DOHH2 (cell line): ENCODE measurements at regions not wholly inside any gene's neighbourhood (a gene's known extent, or its start where the extent isn't known, plus 50 kb on each side); places are given as distances from the start of the nearest gene placed in this dataset.

Experiments used
- H3F3A ChIP-seq: fragments of 200-600 bp; sonication (generic), shearing (Covaris generic); 2 replicates; pipeline ENCODE4 v1.6.0; 2016; ENCODE audit warnings: antibody characterized with exemption, mild to moderate bottlenecking; ENCODE audit not compliant: control insufficient read depth, insufficient read depth
- H3K27ac ChIP-seq: fragments of 200-600 bp; sonication (generic); 2 replicates; pipeline ENCODE4 v1.5.1; 2014; ENCODE audit warnings: low read depth, mild to moderate bottlenecking, low read length, moderate library complexity
- H3K27me3 ChIP-seq: fragments of 200-600 bp; sonication (generic); 2 replicates; pipeline ENCODE4 v1.6.1; 2014; ENCODE audit warnings: mild to moderate bottlenecking, low read length, mixed read lengths; ENCODE audit not compliant: control insufficient read depth
- H3K36me3 ChIP-seq: fragments of 200-600 bp; sonication (generic); 2 replicates; pipeline ENCODE4 v1.6.1; 2014; ENCODE audit warnings: mild to moderate bottlenecking, low read length, moderate library complexity, mixed read lengths; ENCODE audit not compliant: control insufficient read depth
- H3K4me1 ChIP-seq: fragments of 200-600 bp; sonication (generic); 2 replicates; pipeline ENCODE4 v1.6.1; 2014; ENCODE audit warnings: mild to moderate bottlenecking, low read length, mixed read lengths; ENCODE audit not compliant: control insufficient read depth
- H3K4me2 ChIP-seq: fragments of 200-600 bp; sonication (generic); 2 replicates; pipeline ENCODE4 v1.6.0; 2014; ENCODE audit warnings: mild to moderate bottlenecking, low read length, moderate library complexity
- H3K4me3 ChIP-seq: fragments of 200-600 bp; sonication (generic); 2 replicates; pipeline ENCODE4 v1.5.1; 2014; ENCODE audit warnings: mild to moderate bottlenecking, low read length, mixed read lengths
- H3K79me2 ChIP-seq: fragments of 200-600 bp; sonication (generic); 2 replicates; pipeline ENCODE4 v1.6.1; 2014; ENCODE audit warnings: mild to moderate bottlenecking, low read length, mixed read lengths; ENCODE audit not compliant: control insufficient read depth
- H3K9me2 ChIP-seq: fragments of 200-600 bp; sonication (generic); replicated peaks from 2 replicates; pipeline ENCODE4 v1.6.1; 2014; ENCODE audit warnings: mild to moderate bottlenecking, low read length, mixed read lengths; ENCODE audit not compliant: control insufficient read depth
- H3K9me3 ChIP-seq: fragments of 200-600 bp; sonication (generic); 2 replicates; pipeline ENCODE4 v1.6.1; 2014; ENCODE audit warnings: antibody characterized with exemption, low read length, mixed read lengths; ENCODE audit not compliant: control insufficient read depth, insufficient read depth
- H4K20me1 ChIP-seq: fragments of 200-600 bp; sonication (generic); 2 replicates; pipeline ENCODE4 v1.6.0; 2014; ENCODE audit warnings: low read depth, mild to moderate bottlenecking, antibody characterized with exemption, low read length, moderate library complexity; ENCODE audit not compliant: control insufficient read depth, insufficient read depth
- EZH2phosphoT487 ChIP-seq: fragments of 200-600 bp; sonication (generic); IDR thresholded peaks from 2 replicates; pipeline ENCODE4 v1.6.1; 2017; ENCODE audit warnings: borderline replicate concordance, mild to moderate bottlenecking, antibody characterized with exemption, low read length, moderate library complexity, mixed read lengths
- TF ChIP-seq, protein P1 (sequence below): fragments of 200-600 bp; sonication (generic); IDR thresholded peaks from one replicate; pipeline ENCODE4 v1.5.1; 2014; ENCODE audit warnings: antibody characterized with exemption, mild to moderate bottlenecking, low read depth, low read length; ENCODE audit not compliant: poor library complexity, severe bottlenecking

DNA sequence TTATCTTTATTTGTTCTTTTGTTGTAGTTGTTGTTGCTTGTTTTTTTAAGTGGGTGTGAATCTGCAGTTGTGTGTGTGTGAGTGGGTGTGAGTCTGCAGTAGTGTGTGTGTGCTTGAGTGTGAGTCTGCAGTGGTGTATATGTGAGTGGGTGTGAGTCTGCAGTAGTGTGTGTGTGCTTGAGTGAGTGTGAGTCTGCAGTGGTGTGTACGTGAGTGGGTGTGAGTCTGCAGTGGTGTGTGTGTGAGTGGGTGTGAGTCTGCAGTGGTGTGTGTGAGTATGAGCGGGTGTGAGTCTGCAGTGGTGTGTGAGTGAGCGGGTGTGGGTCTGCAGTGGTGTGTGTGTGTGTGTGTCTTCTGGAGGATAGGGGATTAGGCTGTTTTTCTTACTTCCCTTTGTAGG, 1186.8 kb upstream of the SEL1L start:
- Histone ChIP-seq H3K27ac (no peak overlapping the region), H3K4me2 (no peak overlapping the region)
- TF ChIP-seq EZH2phosphoT487 = no peak
- TF ChIP-seq, protein P1, sequence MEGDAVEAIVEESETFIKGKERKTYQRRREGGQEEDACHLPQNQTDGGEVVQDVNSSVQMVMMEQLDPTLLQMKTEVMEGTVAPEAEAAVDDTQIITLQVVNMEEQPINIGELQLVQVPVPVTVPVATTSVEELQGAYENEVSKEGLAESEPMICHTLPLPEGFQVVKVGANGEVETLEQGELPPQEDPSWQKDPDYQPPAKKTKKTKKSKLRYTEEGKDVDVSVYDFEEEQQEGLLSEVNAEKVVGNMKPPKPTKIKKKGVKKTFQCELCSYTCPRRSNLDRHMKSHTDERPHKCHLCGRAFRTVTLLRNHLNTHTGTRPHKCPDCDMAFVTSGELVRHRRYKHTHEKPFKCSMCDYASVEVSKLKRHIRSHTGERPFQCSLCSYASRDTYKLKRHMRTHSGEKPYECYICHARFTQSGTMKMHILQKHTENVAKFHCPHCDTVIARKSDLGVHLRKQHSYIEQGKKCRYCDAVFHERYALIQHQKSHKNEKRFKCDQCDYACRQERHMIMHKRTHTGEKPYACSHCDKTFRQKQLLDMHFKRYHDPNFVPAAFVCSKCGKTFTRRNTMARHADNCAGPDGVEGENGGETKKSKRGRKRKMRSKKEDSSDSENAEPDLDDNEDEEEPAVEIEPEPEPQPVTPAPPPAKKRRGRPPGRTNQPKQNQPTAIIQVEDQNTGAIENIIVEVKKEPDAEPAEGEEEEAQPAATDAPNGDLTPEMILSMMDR = no peak

DNA sequence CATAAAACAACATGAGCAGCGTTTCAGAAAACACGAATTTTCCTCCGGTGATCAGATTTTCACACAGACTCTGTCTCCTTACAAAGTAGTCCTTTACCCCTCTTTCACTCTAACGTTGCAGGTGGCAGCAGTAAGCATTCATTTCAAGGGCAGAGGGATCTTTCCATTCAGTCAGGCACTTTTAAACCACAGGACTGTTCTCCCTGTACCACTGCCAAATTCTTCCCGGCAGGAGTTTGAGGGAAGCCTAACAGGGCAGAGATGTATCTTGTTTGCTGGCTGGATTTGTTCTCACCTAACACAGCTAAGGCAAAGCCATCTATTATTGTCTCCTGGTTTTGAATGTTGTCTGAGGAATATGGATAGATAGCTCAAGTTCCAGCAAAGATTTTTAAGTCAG, 1187.3 kb upstream of the SEL1L start:
- no peak for TF ChIP-seq EZH2phosphoT487
- TF ChIP-seq, protein P1 = no peak
- Histone ChIP-seq H3K4me3 (no peak overlapping the region), H3K4me2 (no peak overlapping the region), H3K9me2 (no peaks in the 10 kb centered on the region), H3K27ac (no peak overlapping the region), H3K36me3 (no peaks in the 10 kb centered on the region), H3K27me3 (no peaks in the 10 kb centered on the region), H3F3A (no peaks in the 10 kb centered on the region), H3K79me2 (no peaks in the 10 kb centered on the region), H3K9me3 (0 out of 2 replicates have a peak, but pooled peaks cover 3% of the 10 kb centered on the region), H3K4me1 (no peaks in the 10 kb centered on the region), H4K20me1 (no peaks in the 10 kb centered on the region)

More for the DNA sequence above, 1186.8 kb upstream of the SEL1L start:
- Histone ChIP-seq H3K4me3 (no peak overlapping the region), H3K79me2 (no peaks in the 10 kb centered on the region), H3K4me1 (no peaks in the 10 kb centered on the region), H3K9me3 (0 out of 2 replicates have a peak, but pooled peaks cover 3% of the 10 kb centered on the region), H3K36me3 (no peaks in the 10 kb centered on the region), H3F3A (no peaks in the 10 kb centered on the region), H3K27me3 (no peaks in the 10 kb centered on the region), H4K20me1 (no peaks in the 10 kb centered on the region), H3K9me2 (no peaks in the 10 kb centered on the region)

DNA sequence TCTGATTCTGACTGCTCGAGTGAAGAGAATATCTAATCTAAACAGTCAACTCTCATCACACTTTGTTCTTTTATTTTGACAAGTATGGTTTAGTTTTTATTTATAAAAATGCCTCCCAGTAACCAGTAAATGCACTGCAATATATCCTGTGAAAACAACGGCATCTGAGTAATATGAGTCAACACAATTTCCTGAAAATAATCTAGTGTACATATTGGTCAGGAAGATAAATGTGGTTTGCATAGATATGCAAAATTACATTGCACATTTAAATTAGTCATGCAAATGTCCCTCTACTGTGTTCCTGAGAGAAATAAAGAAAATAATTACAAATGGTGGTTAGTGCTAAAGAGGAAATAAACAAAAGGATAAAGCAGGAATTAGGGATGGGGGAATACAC, 1190.7 kb upstream of the SEL1L start:
- no peaks in the 10 kb centered on the region for H3K27me3 ChIP-seq
- H3K79me2 ChIP-seq = no peaks in the 10 kb centered on the region
- H3K4me1 ChIP-seq = no peaks in the 10 kb centered on the region
- no peaks in the 10 kb centered on the region for H3K36me3 ChIP-seq
- 0 out of 2 replicates have a peak, but pooled peaks cover 3% of the 10 kb centered on the region for H3K9me3 ChIP-seq
- H3F3A ChIP-seq = no peaks in the 10 kb centered on the region
- no peak overlapping the region for H3K4me3 ChIP-seq
- H3K9me2 ChIP-seq = no peaks in the 10 kb centered on the region
- H3K27ac ChIP-seq = no peak overlapping the region
- TF ChIP-seq, protein P1 = no peak
- no peak for TF ChIP-seq EZH2phosphoT487
- H4K20me1 ChIP-seq = no peaks in the 10 kb centered on the region
- no peak overlapping the region for H3K4me2 ChIP-seq
